HG03439 (cell line): ENCODE measurements at regions not wholly inside any gene's neighbourhood (a gene's known extent, or its start where the extent isn't known, plus 50 kb on each side); places are given as distances from the start of the nearest gene placed in this dataset.
A peak's percentile ranks its signal among the peaks of the same experiment; 100 is the strongest.

Experiments used
- ATAC-seq: cut with Tn5 transposase; IDR thresholded peaks from one replicate; pipeline ENCODE4 v1.9.1; 2021; ENCODE audit warnings: mild to moderate bottlenecking, moderate library complexity; ENCODE audit not compliant: unreplicated experiment

DNA sequence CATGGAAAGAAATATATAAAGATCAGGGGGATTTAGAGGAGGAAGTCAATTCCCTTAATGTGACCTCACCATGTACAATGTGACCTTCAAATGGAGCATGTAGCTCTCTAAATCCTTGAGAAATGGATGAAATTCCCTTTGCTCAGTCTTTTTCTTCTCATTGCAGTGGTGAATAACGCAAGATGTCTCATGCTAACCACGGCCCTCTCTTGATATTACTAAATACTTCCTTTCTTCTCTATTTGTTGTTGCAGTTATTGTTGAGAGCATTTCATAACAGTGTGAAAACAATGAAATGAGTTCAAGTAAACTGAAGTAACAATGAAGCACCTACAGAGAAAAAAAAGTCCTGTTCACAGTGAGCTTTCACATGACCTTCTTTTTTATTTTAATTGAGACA lies 55.6 kb downstream of the ZNF281 start:
- no peak for ATAC-seq

DNA sequence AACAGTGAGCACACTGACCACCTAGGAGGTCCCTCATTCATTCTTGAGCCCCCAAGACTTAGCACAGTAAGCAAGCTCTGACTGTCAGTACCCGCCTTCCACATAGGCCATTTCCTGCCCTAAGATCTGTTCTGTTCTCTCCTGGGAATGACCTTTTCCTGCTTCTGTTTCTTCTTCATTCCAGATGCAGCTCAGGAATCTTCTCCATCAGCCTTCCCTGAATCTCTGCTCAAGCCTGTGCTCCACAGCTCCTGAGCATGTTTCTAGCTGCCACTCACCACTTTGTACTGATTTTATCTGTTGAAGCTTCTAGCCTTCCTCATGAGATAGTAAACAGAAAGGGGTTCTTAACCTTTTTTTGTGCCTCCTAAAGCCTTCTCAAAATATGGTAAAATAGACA lies 56.6 kb downstream of the ZNF281 start:
- no peak for ATAC-seq

DNA sequence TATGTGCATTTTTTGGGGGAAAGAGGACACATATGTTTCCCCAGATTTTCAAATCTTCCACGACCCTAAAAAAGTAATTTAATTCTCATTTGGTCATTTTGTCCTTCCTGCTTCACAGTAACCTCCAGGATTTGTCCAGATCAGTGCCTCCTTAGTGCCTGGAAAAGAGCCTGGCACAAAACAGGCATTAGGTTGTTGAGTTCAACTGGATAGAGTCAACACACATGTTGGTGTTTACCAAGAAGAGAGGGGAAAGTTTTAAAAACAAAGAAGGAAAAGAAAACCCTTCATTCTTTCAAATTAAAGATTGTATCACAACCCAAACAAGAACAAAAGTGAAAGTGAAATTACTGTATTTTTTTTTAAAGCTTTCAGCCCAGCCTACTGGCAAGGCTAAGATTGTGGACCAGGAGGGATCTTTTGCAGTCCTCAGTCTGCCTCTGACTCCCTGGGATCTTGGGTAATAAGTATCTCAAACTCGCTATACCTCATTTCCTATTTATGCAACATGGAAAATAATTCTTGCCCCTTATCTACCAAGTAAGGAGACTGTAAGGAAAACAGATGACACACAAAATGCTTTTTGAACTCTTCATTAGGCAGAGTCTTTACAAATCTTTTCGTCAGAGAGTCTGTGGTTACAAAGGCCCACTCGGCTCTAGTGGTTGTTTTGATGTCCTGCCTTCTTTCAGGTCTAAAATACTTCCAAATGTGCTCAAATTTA lies 57.8 kb downstream of the ZNF281 start:
- peak; percentile 50 for ATAC-seq

DNA sequence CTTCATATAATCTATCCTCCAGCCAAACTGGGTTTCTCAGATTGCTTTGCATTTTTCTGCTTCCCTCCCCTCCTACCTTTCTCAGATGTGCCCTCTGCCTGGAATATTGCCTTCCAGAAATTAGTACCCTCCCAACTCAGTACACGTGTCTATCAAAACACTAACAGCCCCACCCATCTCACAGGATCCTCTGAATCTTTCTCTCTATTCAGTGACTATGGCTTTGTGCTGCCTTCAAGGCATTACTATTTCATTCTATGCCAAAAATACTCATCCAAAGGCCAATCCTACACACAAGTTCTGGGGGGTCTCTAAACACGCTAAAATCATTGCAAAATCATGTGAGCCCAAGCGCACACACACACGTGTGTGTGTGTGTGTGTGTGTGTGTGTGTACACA lies 58.4 kb downstream of the ZNF281 start:
- no peak for ATAC-seq

DNA sequence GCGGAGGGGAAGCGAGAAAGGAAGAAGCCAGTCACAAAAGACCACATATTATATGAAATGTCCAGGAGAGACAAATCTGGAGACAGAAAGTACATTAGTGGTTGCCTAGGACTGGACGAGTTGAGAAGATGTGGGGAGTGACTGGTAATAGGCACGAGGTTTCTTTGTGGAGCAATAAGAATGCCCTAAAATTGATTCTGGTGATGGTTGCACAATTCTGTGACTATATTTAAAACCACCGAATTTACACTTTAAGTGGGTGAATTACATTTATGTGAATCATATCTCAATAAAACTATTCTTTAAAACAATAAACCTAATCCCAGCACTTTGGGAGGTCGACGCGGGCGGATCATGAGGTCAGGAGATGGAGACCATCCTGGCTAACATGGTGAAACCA lies 63.1 kb downstream of the ZNF281 start:
- ATAC-seq: no peak

DNA sequence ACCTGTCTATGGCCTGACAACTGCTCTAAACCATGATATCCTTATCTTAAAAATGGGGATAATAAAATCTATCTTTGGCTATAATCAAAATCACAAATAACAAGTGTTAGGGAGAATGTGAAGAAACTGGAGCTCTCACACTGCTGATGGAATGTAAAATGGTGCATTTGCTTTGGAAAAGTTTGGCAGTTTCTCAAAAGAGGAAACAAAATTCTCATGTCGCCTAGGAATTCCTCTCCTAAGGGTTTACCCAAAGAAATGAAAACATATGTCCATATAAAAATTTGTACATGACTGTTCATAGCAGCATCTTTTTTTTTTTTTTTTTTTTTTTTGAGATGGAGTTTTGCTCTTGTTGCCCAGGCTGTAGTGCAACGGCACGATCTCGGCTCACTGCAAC lies 64.3 kb downstream of the ZNF281 start:
- no peak for ATAC-seq

DNA sequence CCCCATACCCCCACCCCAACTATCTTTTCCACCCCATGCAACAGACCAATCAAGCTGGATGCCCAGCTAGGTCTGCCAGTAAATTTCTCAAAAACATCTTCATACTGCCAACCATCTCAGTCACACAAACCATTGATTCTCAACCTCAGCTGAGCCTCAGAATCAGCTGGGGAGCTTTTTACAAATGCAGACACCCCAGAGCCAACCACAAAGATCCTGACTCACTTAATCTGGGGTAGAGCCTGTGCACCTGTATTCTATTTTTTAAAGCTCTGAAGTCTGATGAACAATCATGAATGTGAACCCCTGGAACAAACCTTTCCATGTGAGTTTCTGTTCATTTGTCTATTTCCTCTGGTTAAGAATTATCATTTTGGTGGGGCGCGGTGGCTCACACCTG lies 66.0 kb downstream of the ZNF281 start:
- ATAC-seq: no peak

DNA sequence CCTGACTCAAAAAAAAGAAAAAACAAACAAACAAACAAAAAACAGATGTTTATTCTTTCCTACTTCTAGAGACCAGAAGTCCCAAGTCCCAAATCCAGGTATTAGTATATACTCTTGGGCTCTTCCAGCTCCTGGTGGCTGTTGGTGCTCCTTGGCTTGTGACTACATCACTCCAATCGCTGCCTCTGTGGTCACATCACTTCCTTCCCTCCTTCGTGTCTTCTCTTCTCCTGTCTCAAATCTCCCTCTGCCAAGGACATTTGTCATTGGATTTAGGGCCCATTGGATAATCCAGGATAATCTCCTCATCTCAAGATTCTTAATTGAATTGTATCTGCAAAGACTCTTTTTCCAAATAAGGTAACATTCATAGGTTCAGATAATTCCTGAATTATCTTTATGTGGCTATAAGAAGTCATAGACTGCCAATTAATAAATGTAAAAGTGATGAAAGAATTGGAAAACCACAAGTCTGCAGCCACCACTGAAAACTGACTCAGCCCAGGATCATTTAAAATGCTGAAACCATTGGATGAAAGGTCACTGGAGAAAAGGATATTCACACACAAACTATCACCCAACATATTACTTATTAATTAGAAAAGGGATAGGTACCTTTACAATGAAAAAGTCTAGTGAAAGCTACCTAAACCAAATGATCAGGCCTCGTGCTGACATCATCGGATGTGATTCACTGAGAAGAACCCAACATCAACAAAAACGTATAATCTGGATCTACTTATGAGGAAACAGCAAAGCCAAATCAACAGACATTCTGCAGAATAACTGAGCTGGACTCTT lies 67.1 kb downstream of the ZNF281 start:
- no peak for ATAC-seq

DNA sequence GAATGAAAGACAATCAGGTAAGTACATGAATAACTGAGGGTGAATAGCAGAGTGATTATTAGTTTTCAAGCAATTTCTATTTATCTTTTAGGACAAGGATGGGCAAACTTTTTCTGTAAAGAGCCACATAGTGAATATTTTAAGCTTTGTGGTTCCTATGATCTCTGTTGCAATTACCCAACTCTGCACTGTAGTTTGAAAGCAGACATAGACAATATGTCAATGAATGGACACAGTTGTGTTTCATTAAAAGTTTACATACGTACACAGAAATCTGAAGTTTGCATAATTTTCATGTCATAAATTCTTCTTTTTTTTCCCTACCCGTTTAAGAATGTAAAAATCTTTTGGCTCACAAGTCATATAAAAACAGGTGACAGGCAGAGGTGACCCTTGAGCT lies 71.4 kb downstream of the ZNF281 start:
- ATAC-seq: no peak

DNA sequence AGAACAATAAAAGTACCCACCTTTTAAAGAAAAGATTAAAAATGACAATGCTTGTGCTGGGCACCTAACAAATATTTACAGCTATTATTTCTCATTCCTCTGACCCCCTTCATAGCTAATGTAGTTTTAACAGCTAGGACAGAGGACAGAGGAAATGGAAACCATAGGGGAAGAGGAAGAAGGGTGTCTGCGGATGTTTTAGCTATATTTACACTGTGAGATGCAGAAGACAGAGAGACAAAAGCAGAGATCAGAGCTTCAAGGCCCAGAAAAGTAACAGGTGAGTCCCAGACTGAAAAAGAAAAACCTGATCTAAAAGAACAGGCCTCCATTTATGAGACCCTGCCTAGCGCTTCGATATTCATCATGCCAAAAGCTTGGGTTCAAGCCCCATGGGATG lies 72.0 kb downstream of the ZNF281 start:
- ATAC-seq: no peak

DNA sequence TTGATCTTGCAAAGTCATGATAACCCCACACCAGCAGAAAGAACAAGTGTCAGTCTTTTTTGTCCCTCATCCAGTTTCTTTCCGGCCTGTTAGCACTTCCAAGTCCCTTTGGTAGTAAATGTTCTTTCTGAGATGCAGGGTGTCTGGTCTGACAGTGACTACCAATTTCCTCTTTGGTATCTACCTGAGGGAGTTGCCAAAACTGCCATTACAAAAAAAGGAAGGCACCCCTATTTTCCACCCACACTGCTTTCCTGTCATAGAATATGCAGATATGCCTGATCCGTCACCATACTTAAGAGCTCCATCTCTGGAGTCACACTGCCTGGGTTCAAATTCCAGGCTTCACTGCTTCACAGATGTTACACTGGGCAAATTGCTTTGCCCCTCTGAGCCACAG lies 72.4 kb downstream of the ZNF281 start:
- ATAC-seq: no peak

DNA sequence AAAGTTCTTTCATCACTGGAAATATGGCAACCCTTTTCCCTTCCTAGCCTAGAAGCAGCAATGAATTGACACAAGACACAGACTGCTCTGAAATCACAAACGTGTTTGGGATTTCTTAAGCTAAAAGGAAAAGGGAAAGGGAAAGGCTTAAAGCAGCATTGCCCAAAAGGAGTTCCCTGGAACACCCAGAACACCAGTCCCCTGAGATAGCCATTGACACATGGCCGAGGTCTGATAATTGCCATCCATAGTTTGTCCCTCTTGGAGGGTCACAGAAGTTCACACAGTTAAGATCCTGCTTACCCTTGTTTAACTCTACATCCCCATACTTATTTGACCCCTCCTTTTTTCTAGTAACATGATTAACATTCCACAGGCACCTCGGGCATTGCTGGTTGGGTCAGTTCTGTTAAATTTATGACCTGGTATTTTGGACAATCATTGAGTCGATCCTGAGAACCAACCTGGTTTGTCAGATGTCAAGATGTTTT lies 72.9 kb downstream of the ZNF281 start:
- ATAC-seq: no peak

DNA sequence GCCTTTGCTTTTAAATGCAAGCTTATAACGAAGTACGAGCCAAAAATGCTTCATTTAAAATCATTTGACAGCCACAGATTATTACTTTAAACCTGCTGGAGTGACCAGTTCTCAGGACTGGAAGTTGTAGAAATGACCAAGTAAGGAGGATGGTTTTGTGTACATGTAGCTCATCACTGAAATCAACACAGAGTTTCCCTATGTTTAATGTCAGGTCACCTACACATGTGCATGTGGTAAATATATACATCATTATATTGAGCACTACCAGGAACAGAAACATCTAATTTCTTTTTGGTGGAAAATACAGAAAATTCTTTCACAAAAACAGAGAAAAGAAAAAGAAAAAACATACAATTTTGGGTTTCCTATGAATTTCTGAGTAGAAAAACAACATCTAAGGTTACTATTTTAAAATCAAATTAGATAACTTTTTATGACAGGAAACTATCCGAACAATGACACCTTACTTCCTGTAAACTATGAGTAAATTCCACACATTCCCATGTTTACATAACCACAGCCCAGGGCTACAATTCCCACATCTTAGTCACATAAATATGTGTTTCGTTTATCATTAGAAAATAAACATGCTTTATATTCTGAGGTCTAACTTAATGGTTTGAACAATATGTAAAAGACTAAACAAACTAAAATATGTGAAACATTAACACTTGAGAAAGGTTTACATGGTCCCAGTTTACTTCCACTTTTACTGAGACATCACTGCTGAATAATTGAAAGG lies 73.6 kb downstream of the ZNF281 start:
- ATAC-seq: no peak

DNA sequence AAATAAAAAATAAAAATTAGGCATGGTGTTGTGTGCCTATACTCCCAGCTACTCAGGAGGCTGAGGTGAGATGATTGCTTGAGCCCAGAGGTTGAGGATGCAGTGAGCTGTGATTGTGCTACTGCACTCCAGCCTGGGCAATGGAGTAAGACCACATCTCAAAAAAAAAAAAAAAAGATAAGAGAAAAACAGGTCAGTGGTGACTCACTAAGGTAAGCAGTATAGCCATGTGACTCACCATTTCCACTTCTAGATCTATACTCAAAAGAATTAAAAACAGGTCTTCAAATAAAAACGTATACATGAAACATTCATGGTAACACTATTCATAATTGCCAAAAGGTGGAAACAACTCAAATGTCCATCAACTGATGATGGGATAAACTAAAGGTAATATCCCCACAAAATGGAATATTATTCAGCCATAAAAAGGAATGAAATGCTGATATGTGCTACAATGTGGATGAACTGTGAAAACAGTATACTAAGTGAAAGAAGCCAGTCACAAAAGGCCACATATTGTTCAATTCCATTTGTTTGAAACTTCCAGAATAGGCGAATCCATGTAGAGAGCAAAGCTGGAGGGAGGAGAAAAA lies 75.1 kb downstream of the ZNF281 start:
- ATAC-seq: no peak

DNA sequence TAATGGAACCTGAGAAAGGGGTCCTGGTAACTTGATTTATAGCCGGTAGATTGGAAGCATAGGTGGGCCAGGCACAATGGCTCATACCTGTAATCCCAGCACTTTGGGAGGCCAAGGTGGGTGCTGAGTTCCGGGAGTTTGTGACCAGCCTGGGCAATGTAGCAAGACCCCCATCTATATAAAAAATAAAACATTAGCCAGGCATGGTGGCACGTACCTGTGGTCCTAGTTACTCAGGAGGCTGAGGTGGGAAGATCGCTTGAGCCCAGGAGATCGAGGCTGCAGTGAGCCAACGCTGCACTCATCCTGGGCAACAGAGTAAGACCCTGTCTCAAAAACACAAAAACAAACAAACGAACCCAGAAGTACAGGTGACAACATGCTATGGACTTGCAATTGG lies 76.5 kb downstream of the ZNF281 start:
- ATAC-seq: no peak

DNA sequence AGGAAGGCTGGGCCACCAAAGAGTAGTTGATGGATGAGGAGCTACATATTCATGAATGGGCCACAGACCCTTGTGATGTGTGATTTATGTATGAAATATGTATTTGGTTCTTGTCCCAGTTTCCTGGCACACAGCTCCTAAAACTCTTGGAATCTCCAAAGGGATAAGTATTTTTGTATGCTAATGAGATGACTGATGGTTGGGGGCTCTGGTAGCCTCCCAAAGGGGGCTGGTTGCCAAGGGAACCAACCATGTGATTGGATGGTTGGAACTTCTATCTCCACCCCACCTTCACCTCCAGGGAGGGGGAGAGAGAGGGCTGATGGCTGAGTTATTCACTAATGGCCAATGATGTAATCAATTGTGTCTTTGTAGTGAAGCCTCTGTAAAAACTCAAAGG lies 77.1 kb downstream of the ZNF281 start:
- ATAC-seq: no peak

DNA sequence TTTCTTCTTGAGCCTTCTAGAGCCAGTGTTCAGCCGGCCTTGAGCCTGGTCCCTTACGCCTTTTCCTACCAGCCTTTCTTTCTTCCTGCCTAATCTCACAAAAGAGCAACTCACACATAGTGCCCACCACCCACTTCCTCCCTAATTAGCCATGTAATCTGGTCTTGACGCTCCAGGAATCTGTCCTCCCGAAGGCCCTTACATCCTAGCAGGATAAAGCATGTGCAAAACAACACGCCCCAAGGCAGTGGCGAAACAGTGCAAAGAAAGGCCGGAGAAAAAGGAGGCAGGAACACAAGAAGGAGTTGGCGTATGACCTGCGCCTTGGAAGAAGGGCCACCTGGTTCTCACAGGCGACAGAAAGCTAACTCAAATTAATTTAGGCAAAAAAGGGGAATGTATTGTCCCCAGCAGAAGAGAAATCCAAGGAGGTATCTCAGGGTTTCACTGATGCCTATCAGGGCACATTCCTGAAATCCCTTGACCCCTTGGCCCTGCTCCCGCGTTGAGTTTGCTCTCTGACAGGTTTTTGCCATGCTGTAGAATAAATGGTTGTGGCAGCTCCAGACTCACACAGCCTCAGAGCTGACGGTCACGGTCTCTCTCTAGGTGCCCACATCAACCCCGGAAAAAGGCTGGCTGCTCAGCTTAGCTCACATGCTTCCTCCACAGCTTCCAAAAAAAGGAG lies 79.0 kb downstream of the ZNF281 start:
- ATAC-seq: no peak

DNA sequence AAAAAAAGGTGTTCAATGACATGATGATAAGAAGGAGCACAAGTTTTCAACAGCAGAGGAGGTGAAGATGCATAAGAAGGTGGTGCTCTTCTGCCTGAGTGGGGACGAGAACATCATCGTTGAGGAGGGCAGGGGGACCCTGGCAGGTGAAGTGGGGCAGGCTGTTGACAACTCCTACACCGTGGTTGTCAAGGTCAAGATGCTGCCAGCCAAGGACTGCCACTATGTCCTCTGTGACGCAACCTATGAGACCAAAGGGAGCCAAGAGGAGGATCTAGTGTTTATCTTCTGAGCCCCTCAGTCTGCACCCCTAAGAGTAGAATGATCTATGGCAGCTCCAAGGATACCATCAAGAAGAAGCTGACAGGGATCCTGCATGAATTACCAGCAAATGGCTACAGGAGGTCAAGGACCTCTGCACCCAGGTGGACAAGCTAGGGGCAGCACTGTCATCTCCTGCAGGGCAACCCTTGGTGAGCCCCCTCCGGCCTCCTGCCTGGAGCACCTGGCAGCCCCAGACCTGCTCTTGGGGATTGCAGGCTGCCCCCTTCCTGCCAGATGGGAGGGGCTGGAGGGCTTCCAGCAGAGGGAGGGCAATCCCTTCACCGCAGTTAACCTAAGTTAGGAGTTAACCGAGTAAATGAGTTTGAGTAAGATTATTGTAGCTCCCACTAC lies 80.5 kb downstream of the ZNF281 start:
- no peak for ATAC-seq

DNA sequence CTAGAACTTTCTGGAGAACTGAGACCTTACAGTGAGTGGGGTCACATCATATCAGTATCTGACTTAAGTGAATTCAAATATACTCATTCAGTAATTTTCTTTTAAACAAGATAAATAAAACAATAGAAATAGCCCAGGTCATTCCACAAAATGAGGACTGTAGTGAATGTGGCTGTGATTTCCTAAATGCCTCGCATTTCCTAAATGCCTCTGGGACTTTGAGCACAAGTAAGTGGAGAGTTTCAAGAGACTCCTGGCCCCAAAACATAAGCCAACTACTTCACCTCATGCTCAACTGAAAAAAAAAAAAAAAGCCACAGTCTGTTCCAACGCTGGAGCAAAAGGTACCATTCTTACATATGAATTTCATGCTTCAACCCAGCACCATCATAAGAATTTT lies 81.5 kb downstream of the ZNF281 start:
- no peak for ATAC-seq

DNA sequence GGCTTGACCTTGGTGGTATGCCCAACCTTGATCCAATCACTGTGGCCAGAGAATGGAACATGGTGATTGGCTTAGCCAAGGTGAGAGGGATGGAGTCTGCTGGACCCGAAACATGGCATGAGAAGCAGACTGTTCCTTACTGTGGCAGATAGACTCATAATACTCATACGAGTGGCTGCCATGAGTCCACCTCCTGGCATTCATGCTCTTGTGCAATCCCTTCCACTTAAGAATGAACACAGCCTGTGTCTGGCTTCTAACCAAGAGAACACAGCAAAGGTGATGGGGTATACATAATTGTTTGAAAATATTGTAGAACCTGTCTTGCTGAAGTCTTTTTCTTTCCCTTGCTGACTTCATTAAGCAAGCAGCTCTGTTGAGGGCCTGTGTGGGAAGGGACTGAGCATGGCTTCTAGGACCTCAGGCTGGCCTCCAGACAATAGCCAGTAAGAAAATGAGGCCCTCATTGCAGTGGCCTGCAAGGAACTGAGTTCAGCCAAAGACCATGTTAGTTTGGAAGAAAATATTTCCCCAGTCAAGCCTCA lies 85.9 kb downstream of the ZNF281 start:
- no peak for ATAC-seq
